ENCODE measurements at regions not wholly inside any gene's neighbourhood (a gene's known extent, or its start where the extent isn't known, plus 50 kb on each side); places are given as distances from the start of the nearest gene placed in this dataset.

GRCh38 chr15:46709460-46710083, 1007.7 kb upstream of the SEMA6D start (continued):
- TF ChIP-seq TEAD4 (IDR thresholded peaks at IDR 0.05; ENCODE audit: low read depth, low read length), result no peak

All from H1 (cell line).